ENCODE measurements at regions not wholly inside any gene's neighbourhood (a gene's known extent, or its start where the extent isn't known, plus 50 kb on each side); places are given as distances from the start of the nearest gene placed in this dataset.
A peak's percentile ranks its signal among the peaks of the same experiment; 100 is the strongest.

DNA sequence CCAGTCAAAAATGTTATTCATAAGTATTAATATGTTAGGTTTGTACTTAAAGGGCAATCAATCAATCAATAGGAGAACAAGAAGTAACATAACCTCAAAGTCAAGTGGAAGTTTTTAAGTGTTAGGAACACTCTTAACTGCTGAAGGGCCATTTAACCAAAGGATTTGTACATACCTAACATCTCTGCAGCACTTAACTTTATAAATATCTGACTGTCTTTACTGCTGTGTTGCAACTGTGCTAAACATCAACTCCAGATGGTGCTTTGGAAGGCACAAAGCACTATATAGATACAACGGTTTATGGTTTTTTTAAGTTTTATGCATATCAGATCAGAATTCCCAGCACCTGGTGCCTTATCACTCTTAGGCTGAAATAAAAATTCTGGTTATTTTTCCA is 604.9 kb upstream of the PTGER4 start:
- peak; percentile 50 for DNase-seq (ENCODE audit: low read depth)
- TF ChIP-seq, protein P1, sequence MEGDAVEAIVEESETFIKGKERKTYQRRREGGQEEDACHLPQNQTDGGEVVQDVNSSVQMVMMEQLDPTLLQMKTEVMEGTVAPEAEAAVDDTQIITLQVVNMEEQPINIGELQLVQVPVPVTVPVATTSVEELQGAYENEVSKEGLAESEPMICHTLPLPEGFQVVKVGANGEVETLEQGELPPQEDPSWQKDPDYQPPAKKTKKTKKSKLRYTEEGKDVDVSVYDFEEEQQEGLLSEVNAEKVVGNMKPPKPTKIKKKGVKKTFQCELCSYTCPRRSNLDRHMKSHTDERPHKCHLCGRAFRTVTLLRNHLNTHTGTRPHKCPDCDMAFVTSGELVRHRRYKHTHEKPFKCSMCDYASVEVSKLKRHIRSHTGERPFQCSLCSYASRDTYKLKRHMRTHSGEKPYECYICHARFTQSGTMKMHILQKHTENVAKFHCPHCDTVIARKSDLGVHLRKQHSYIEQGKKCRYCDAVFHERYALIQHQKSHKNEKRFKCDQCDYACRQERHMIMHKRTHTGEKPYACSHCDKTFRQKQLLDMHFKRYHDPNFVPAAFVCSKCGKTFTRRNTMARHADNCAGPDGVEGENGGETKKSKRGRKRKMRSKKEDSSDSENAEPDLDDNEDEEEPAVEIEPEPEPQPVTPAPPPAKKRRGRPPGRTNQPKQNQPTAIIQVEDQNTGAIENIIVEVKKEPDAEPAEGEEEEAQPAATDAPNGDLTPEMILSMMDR (IDR thresholded peaks at IDR 0.05; ENCODE audit: insufficient read depth, low read depth, low read length), result no peak
- no peak overlapping the region for H3K4me3 ChIP-seq (ENCODE audit: low read depth, low read length)

DNA sequence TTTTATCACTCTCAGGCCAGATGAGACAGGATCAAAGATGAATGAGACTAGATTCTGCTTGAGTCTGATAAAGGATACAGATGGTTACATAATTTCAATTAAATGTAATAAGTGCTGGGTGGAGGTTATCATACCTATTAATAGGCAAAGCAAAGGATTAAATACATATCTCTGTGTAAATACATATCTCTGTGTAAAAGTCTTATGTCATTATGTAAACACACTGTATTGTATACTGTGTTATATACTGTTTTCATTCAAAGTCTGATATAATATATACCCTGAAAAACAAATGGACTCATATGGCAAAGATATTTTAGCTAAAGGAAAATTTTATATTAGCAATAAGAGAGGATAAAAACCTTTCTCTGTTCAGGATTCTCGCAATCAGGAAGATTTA is 605.8 kb upstream of the PTGER4 start:
- TF ChIP-seq, protein P1 (IDR thresholded peaks at IDR 0.05; ENCODE audit: insufficient read depth, low read depth, low read length), result no peak
- no peak overlapping the region for H3K4me3 ChIP-seq (ENCODE audit: low read depth, low read length)
- DNase-seq (ENCODE audit: low read depth), result no peak

DNA sequence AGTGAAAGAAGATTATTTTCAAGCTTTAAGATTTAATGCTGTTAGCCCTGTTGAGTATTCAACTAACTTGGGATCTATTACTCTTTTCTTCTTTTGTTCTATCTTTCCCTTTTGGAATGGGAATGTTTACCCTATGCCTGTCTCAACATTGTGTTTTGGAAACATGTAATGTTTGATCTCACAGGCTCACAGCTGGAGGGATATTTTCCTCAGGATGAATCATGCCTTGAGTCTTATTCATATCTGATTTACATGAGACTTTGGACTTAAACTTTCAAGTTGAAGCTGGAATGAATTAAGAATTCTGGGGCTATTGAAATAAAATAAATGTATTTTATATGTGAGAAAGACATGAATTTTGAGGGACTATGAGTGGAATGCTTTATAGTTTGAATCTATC is 607.8 kb upstream of the PTGER4 start:
- peak; percentile 65 for DNase-seq (ENCODE audit: low read depth)
- TF ChIP-seq, protein P1 (IDR thresholded peaks at IDR 0.05; ENCODE audit: insufficient read depth, low read depth, low read length), result no peak
- H3K4me3 ChIP-seq (ENCODE audit: low read depth, low read length), result no peak overlapping the region

DNA sequence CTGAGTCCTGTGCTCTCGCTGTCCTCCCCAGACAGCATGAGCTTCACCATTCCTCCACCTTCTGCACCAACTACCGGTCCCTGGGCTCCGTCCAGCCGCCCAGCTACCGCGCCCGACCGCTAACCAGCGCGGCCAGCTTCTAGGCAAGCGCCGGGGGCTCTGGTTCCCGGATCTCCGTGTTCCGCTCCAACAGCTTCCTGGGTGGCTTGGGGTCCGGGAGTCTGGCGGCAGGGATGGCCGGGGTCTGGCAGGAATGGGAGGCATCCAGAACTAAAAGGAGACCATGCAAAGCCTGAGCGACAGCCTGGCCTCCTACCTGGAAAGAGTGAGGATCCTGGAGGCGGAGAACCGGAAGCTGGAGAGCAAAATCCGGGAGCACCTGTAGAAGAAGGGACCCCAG is 613.1 kb upstream of the PTGER4 start:
- DNase-seq (ENCODE audit: low read depth), result no peak
- no peak overlapping the region for H3K4me3 ChIP-seq (ENCODE audit: low read depth, low read length)
- TF ChIP-seq, protein P1 (IDR thresholded peaks at IDR 0.05; ENCODE audit: insufficient read depth, low read depth, low read length), result no peak

DNA sequence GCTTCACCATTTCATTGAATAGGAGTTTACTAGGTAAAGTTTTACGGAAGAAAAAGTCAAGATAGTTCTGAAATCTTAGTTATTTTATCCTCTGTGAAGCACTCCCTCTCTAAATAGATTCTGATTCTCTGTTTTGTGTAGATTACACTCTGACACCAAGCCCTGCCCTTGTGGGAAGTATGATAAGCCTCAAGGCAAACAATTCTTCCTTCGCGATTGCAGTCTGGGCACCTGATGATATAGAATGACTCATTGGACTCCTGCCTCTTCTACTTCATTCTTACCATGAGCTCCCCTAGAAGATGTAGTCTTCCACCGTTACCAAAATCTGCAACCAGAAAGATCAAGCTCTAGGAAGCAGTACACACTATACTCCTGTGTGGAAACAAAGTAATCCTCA is 626.9 kb upstream of the PTGER4 start:
- DNase-seq (ENCODE audit: low read depth), result no peak

DNA sequence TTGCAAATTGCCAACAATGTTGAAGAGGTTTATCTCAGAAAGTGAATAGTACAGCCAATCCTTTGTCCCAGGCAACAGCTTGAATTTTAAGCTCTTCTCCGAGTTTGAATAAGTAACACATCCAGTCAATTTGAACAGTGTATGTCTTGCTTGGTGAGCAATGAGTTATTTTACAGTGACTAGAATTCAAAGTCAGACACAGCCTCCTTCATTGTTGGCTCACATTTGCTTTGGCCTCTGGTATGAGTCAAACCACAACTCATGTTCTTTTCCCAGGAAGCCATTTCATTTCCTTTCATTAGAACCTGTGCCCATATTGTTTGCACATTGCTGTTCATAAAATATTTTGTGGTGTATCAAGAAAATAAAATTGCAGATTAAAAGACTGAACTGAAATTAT is 622.0 kb upstream of the DAB2 start:
- no peak overlapping the region for H3K4me3 ChIP-seq (ENCODE audit: low read depth, low read length)
- peak; percentile 23 for DNase-seq (ENCODE audit: low read depth)
- TF ChIP-seq, protein P1 (IDR thresholded peaks at IDR 0.05; ENCODE audit: insufficient read depth, low read depth, low read length), result no peak

More for the DNA sequence above, 626.9 kb upstream of the PTGER4 start:
- no peak overlapping the region for H3K4me3 ChIP-seq (ENCODE audit: low read depth, low read length)
- TF ChIP-seq, protein P1 (IDR thresholded peaks at IDR 0.05; ENCODE audit: insufficient read depth, low read depth, low read length), result no peak

DNA sequence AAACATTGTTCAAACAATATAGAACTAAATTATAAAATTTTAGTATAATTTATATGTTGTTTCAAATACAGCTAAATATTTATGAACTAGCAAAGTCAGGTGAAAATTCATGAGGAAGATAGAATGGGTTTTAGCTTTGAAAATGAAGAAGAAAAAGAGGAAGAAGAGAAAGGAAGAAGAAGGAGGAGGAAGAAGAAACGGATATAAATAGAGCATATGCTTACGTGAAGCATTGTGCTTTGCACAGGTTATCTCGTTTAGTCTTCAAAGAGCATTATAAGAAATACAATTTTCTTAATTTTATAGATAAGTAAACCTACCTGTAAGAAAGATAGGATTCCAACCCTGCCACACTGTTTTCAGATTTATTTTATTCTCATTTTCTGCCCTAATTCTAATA is 620.6 kb upstream of the DAB2 start:
- TF ChIP-seq, protein P1 (IDR thresholded peaks at IDR 0.05; ENCODE audit: insufficient read depth, low read depth, low read length), result no peak
- DNase-seq (ENCODE audit: low read depth), result no peak
- no peak overlapping the region for H3K4me3 ChIP-seq (ENCODE audit: low read depth, low read length)
